HG03064 (cell line): ENCODE measurements at regions not wholly inside any gene's neighbourhood (a gene's known extent, or its start where the extent isn't known, plus 50 kb on each side); places are given as distances from the start of the nearest gene placed in this dataset.
"Not testable (repeated sequence)": the region's sequence is repeated elsewhere in the genome, so short reads cannot be mapped to it uniquely, and the experiment has no call there.

ENCODE experiments used
- ATAC-seq: cut with Tn5 transposase; IDR thresholded peaks from one replicate; pipeline ENCODE4 v1.9.1; 2021; ENCODE audit warnings: low read depth; ENCODE audit not compliant: unreplicated experiment

GRCh38 chr10:37067576-37067975 lies 57.8 kb upstream of the ANKRD30A start:
- ATAC-seq = no peak

- not testable (repeated sequence) for ATAC-seq
Measured at GRCh38 chr10:37062296-37062695, 63.1 kb upstream of the ANKRD30A start.

- no peak for ATAC-seq
Measured at GRCh38 chr10:37057261-37057660, 68.1 kb upstream of the ANKRD30A start.

GRCh38 chr10:37053476-37053875 lies 71.9 kb upstream of the ANKRD30A start:
- no peak for ATAC-seq

- ATAC-seq = not testable (repeated sequence)
Measured at GRCh38 chr10:37049982-37050381, 75.4 kb upstream of the ANKRD30A start.

GRCh38 chr10:37044319-37044718 lies 81.1 kb upstream of the ANKRD30A start:
- ATAC-seq = not testable (repeated sequence)

- no peak for ATAC-seq
Measured at GRCh38 chr10:37035853-37036252, 89.5 kb upstream of the ANKRD30A start.

GRCh38 chr10:37015498-37015897 lies 109.9 kb upstream of the ANKRD30A start:
- ATAC-seq = no peak

- ATAC-seq = no peak
Measured at GRCh38 chr10:37010741-37011140, 114.7 kb upstream of the ANKRD30A start.

GRCh38 chr10:37008276-37008675 lies 117.1 kb upstream of the ANKRD30A start:
- not testable (repeated sequence) for ATAC-seq

- ATAC-seq = no peak
Measured at GRCh38 chr10:37003126-37003525, 122.3 kb upstream of the ANKRD30A start.

- not testable (repeated sequence) for ATAC-seq
Measured at GRCh38 chr10:36995806-36996205, 129.6 kb upstream of the ANKRD30A start.

- ATAC-seq = no peak
Measured at GRCh38 chr10:36994886-36995285, 130.5 kb upstream of the ANKRD30A start.

GRCh38 chr10:36989233-36989632 lies 136.2 kb upstream of the ANKRD30A start:
- ATAC-seq = no peak

GRCh38 chr10:36946598-36946997 lies 178.8 kb upstream of the ANKRD30A start:
- ATAC-seq = no peak

GRCh38 chr10:36943544-36943943 lies 181.9 kb upstream of the ANKRD30A start:
- no peak for ATAC-seq

- no peak for ATAC-seq
Measured at GRCh38 chr10:36942616-36943015, 182.8 kb upstream of the ANKRD30A start.

- no peak for ATAC-seq
Measured at GRCh38 chr10:36903040-36903439, 222.4 kb upstream of the ANKRD30A start.

GRCh38 chr10:36899652-36900051 lies 225.7 kb upstream of the ANKRD30A start:
- no peak for ATAC-seq

- ATAC-seq = no peak
Measured at GRCh38 chr10:36888925-36889573, 236.3 kb upstream of the ANKRD30A start.

- ATAC-seq = no peak
Measured at GRCh38 chr10:36886303-36886891, 239.0 kb upstream of the ANKRD30A start.

- no peak for ATAC-seq
Measured at GRCh38 chr10:36885746-36886145, 239.7 kb upstream of the ANKRD30A start.
